Activated T-cell treated with anti-CD3 and anti-CD28 coated beads, Interleukin-2, amount 50 U/mL, for 72 hours (primary cell): ENCODE measurements at regions not wholly inside any gene's neighbourhood (a gene's known extent, or its start where the extent isn't known, plus 50 kb on each side); places are given as distances from the start of the nearest gene placed in this dataset.
"Not testable (repeated sequence)": the region's sequence is repeated elsewhere in the genome, so short reads cannot be mapped to it uniquely, and the experiment has no call there.

ENCODE experiments used
- ATAC-seq, 2 donors: fragments of 150-1000 bp; cut with Tn5 transposase; replicated peaks in 1 of 2; 2 replicates each; pipeline ENCODE4 v1.10.0; 2021; ENCODE audit warnings: moderate library complexity in 2 of 2, mild to moderate bottlenecking in 1 of 2
- DNase-seq, 2 donors: peaks; one replicate each; pipeline ENCODE4 v3.0.0; 2021 to 2022; ENCODE audit warnings: mixed read lengths in 1 of 2
- H3K27ac Mint-ChIP-seq: one replicate; pipeline ENCODE4 v1.8.0; 2022; ENCODE audit warnings: mild to moderate bottlenecking, moderate library complexity, mixed read lengths
- H3K27me3 Mint-ChIP-seq: one replicate; pipeline ENCODE4 v1.8.0; 2022; ENCODE audit warnings: low read depth, mixed read lengths
- H3K36me3 Mint-ChIP-seq, 2 donors: one replicate each; pipeline ENCODE4 v1.8.0; 2022; ENCODE audit warnings: mixed read lengths in 2 of 2, mild to moderate bottlenecking in 1 of 2; ENCODE audit not compliant: insufficient read depth in 2 of 2
- H3K4me1 Mint-ChIP-seq: one replicate; pipeline ENCODE4 v1.8.0; 2022; ENCODE audit warnings: low read depth, mixed read lengths
- H3K4me3 Mint-ChIP-seq, 2 donors: one replicate each; pipeline ENCODE4 v1.8.0; 2022; ENCODE audit warnings: mild to moderate bottlenecking in 2 of 2, mixed read lengths in 2 of 2, moderate library complexity in 2 of 2
- H3K9me3 Mint-ChIP-seq, 2 donors: one replicate each; pipeline ENCODE4 v1.8.0; 2022; ENCODE audit warnings: mixed read lengths in 2 of 2

DNA sequence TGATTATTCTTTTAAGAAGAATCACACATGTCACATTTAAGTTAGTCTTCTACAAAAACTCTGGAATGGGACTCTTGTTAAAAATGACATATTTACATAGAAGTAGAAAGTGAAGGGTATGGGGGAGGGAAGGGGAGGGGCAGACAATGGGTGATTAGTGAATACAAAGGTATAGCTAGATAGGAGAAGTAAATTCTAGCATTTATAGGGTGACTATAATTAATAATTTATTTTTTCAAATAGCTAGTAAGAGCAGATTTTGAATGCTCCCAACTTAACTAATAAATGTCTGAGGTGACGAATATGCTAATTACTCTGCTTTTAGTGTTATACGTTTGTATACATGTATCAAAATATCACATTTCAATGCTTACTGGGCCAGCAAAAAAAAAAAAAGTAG lies 59.4 kb downstream of the BLTP3B start:
- Mint-ChIP-seq H3K27ac (no peak overlapping the region), H3K9me3 (peaks cover 9 to 12% of the 10 kb centered on the region in 2 donors), H3K4me3 (no peak overlapping the region), H3K4me1 (no peaks in the 10 kb centered on the region), H3K36me3 (peaks cover 27 to 59% of the 10 kb centered on the region in 2 donors), H3K27me3 (no peaks in the 10 kb centered on the region)
- ATAC-seq = no peak
- no peak for DNase-seq

DNA sequence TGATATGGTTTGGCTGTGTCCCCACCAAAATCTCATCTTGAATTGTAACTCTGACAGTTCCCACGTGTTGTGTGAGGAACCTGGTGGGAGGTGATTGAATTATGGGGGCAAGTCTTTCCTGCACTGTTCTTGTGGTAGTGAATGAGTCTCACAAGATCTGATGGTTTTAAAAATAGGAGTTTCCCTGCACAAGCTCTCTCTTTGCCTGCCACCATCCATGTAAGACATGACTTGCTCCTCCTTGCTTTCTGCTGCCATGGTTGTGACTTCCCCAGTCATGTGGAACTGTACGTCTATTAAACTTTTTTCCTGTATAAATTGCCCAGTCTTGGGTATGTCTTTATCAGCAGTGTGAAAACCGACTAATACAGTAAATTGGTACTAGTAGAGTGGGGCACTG lies 63.9 kb downstream of the BLTP3B start:
- not testable (repeated sequence) for H3K27ac Mint-ChIP-seq, H3K27me3 Mint-ChIP-seq, DNase-seq, H3K4me1 Mint-ChIP-seq, H3K4me3 Mint-ChIP-seq, ATAC-seq
- peaks cover 30 to 60% of the 10 kb centered on the region in 2 donors for H3K36me3 Mint-ChIP-seq
- H3K9me3 Mint-ChIP-seq = peaks cover 9 to 12% of the 10 kb centered on the region in 2 donors

DNA sequence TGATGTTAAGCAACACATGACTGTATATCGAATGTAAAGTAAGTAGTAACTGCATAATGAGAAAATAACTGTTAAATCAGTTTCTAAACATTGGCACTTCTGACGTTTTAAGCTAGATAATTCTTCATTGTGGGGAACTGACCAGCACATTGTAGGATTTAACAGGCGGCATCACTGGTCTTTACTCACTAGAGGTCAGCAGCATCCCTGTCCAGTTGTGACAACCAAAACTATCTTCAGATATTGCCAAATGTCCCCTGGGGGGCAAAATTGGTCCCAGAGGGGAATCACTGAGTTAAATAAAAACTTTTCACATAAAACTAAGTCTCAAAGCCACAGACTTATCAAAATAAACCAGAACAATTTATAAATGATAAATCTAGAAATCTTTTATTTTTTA lies 65.3 kb downstream of the BLTP3B start:
- Mint-ChIP-seq H3K36me3 (peaks cover 29 to 53% of the 10 kb centered on the region in 2 donors), H3K4me1 (no peaks in the 10 kb centered on the region), H3K9me3 (peaks cover 9 to 10% of the 10 kb centered on the region in 2 donors), H3K27me3 (no peaks in the 10 kb centered on the region), H3K4me3 (no peak overlapping the region), H3K27ac (no peak overlapping the region)
- DNase-seq = no peak
- ATAC-seq = no peak

DNA sequence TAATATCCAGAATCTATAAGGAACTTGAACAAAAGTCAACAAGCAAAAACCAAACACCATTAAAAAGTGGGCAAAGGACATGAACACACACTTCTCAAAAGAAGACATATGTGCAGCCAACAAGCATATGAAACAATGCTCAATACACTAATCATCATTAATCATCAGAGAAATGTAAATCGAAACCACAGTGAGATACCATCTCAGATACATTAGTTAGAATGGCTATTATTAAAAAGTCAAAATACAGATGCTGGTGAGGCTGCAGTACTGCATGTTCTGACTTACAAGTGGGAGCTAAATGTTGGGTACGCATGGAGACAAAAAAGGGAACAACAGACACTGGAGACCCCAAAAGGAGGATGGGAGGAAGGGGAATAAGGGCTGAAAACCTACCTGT lies 67.1 kb downstream of the BLTP3B start:
- ATAC-seq (no peak), DNase-seq (no peak)
- H3K27ac Mint-ChIP-seq = no peak overlapping the region
- H3K4me1 Mint-ChIP-seq = no peaks in the 10 kb centered on the region
- no peaks in the 10 kb centered on the region for H3K27me3 Mint-ChIP-seq
- peaks cover 16 to 38% of the 10 kb centered on the region in 2 donors for H3K36me3 Mint-ChIP-seq
- H3K4me3 Mint-ChIP-seq = no peak overlapping the region
- H3K9me3 Mint-ChIP-seq = peaks cover 1 to 2% of the 10 kb centered on the region in 2 donors

DNA sequence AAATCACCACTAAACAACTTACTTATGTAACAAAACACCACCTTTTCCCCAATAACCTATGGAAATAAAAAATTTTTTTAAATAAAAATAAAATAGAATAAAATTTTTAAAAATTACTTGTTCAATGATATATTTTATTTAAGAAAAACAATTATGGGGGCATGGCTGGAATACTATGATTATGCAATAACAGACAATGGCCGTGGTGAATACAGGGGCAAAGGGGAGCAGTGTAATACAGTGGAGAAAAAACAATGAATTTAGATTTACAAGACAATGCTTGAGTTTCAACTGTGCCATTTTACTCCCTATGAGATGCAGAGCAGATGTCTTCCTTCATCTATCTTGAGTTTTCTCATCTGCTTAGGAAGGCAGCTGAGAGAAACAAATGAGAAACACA lies 72.9 kb downstream of the BLTP3B start:
- no peak overlapping the region for H3K27ac Mint-ChIP-seq
- no peaks in the 10 kb centered on the region for H3K27me3 Mint-ChIP-seq
- H3K9me3 Mint-ChIP-seq = peaks cover 15 to 16% of the 10 kb centered on the region in 2 donors
- no peaks in the 10 kb centered on the region for H3K4me1 Mint-ChIP-seq
- DNase-seq (no peak), ATAC-seq (no peak)
- H3K4me3 Mint-ChIP-seq = no peak overlapping the region
- H3K36me3 Mint-ChIP-seq = peaks cover 38 to 54% of the 10 kb centered on the region in 2 donors

DNA sequence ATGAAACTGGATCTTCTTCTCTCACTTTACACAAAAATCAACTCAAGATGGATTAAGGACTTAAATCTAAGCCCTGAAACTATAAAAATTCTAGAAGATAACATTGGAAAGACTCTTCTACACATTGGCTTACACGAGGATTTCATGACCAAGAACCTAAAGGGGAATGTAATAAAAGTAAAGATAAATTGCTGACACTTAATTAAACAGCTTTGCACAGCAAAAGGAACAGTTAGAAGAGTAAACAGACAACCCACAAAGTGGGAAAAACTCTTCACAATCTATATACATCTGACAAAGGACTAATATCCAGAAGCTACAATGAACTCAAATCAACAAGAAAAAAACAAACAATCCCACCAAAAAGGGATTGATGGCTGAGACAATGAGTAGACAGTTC lies 74.4 kb downstream of the BLTP3B start:
- Mint-ChIP-seq H3K27me3 (no peaks in the 10 kb centered on the region), H3K27ac (no peak overlapping the region), H3K4me1 (no peaks in the 10 kb centered on the region), H3K4me3 (no peak overlapping the region), H3K36me3 (peaks cover 43 to 57% of the 10 kb centered on the region in 2 donors), H3K9me3 (peaks cover 15 to 16% of the 10 kb centered on the region in 2 donors)
- ATAC-seq (no peak), DNase-seq (no peak)

DNA sequence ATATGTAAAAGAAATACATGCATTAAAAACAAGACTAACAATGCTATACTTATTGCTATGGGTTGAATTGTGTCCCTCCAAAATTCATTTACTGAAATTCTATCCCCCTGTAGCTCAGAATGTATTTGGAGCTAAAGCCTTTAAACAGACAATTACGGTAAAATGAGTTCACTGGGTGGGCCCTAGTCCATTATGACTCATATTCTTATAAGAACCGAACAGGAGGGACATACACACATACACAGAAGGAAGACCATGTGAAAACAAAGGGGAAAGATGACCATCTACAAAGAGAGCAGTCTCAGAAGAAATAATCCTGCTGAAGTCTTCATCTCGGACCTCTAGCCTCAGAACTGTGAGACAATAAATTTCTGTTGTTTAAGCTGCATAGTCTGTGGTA lies 77.1 kb upstream of the ANKS1B start:
- peaks cover 0 to 4% of the 10 kb centered on the region in 2 donors for H3K9me3 Mint-ChIP-seq
- H3K4me3 Mint-ChIP-seq = no peak overlapping the region
- H3K27me3 Mint-ChIP-seq = no peaks in the 10 kb centered on the region
- H3K4me1 Mint-ChIP-seq = peaks cover 11% of the 10 kb centered on the region
- ATAC-seq (no peak), DNase-seq (no peak)
- H3K36me3 Mint-ChIP-seq = peaks cover 28 to 38% of the 10 kb centered on the region in 2 donors
- no peak overlapping the region for H3K27ac Mint-ChIP-seq

DNA sequence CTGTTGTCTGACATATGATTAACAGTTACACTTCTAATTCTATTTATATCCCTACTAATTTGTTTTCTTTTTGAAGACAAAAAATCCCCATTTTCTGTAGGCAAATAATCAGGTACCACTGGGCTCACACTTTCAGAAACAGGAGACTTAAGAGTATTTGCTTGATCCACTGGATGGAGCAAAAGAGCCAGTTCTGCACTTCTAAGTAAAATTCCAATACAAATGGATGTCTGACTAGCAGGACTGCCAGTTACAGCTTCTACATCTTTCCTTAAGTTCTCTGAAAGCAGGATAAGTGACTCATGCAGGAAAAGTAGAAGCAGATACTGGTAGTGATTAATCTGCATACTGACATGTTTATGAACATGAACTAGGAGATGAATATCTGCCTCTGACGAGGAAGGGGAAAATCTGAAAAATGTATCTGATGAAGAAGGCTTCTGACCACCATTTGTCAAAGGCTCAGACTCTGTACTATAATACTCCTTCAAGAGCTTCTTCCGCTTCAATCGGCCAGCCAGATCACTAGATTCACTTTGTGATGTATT lies 73.8 kb upstream of the ANKS1B start:
- DNase-seq (no peak), ATAC-seq (no peak)
- no peaks in the 10 kb centered on the region for H3K9me3 Mint-ChIP-seq
- peak overlapping the region; percentile 54 for H3K27ac Mint-ChIP-seq
- H3K36me3 Mint-ChIP-seq = peaks cover 11 to 19% of the 10 kb centered on the region in 2 donors
- no peaks in the 10 kb centered on the region for H3K27me3 Mint-ChIP-seq
- peaks cover 11% of the 10 kb centered on the region for H3K4me1 Mint-ChIP-seq
- H3K4me3 Mint-ChIP-seq = no peak overlapping the region

DNA sequence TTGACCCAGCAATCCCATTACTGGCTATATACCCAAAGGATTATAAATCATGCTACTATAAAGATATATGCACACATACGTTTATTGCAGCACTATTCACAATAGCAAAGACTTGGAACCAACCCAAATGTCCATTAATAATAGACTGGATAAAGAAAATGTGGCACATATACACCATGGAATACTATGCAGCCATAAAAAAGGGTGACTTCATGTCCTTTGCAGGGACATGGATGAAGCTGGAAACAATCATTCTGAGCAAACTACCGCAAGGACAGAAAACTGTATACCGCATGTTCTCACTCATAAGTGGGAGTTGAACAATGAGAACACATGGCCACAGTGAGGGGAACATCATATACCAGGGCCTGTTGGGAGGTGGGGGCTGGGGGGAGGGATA lies 61.5 kb upstream of the ANKS1B start:
- H3K36me3 Mint-ChIP-seq = peaks cover 14 to 48% of the 10 kb centered on the region in 2 donors
- H3K4me3 Mint-ChIP-seq, H3K4me1 Mint-ChIP-seq, H3K9me3 Mint-ChIP-seq, DNase-seq, H3K27ac Mint-ChIP-seq, H3K27me3 Mint-ChIP-seq, ATAC-seq: not testable (repeated sequence)

DNA sequence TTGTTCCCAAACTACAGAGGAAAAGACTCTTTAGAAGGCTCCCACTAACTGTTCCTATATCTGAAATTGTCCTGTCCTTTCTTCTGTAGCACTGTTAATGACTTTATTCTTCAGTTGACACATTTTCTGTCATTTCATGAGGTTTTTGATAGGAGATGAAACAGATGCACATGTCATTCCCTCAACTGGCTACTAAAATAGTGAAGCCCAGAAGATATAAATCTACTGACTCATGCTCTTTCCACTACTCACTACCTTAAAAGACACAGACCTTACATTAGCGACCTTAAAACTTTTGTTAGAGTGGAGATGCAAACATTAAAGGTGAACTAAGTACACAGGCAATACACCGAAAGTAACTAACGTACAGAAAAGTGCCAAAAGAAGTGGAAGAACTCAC lies 59.5 kb upstream of the ANKS1B start:
- H3K4me3 Mint-ChIP-seq = no peak overlapping the region
- ATAC-seq (no peak), DNase-seq (no peak)
- H3K27ac Mint-ChIP-seq = no peak overlapping the region
- H3K36me3 Mint-ChIP-seq = peaks cover 16 to 47% of the 10 kb centered on the region in 2 donors
- H3K9me3 Mint-ChIP-seq = peaks cover 2% of the 10 kb centered on the region in 2 donors
- H3K27me3 Mint-ChIP-seq = no peaks in the 10 kb centered on the region
- peaks cover 9% of the 10 kb centered on the region for H3K4me1 Mint-ChIP-seq

DNA sequence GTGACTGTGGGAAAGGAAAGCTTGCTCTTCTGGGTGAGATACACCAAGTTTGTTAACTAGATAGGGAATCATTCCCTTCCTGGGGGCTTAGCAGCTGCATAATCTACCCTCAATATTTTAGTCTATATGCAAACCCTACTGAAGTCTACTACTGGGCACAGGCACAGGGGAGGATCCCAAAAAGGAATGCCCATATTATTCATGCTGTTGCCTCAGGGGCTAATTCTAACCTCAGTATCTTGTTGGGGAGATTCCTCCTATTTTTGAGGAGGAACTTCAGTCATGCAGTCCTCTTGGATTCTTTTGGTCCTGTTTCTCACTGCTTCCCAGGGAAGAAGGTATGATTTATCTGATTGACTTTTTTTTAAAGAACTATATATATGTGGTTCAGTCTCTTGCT lies 58.9 kb upstream of the ANKS1B start:
- no peak overlapping the region for H3K4me3 Mint-ChIP-seq
- ATAC-seq = no peak
- H3K9me3 Mint-ChIP-seq = peaks cover 2% of the 10 kb centered on the region in 2 donors
- DNase-seq = no peak
- no peaks in the 10 kb centered on the region for H3K27me3 Mint-ChIP-seq
- peaks cover 18 to 50% of the 10 kb centered on the region in 2 donors for H3K36me3 Mint-ChIP-seq
- H3K27ac Mint-ChIP-seq = no peak overlapping the region
- peaks cover 9% of the 10 kb centered on the region for H3K4me1 Mint-ChIP-seq
